Activated T-helper 17 cell treated with anti-CD3 and anti-CD28 coated beads, Interleukin-2, amount 50 U/mL, for 72 hours (primary cell): ENCODE measurements at regions not wholly inside any gene's neighbourhood (a gene's known extent, or its start where the extent isn't known, plus 50 kb on each side); places are given as distances from the start of the nearest gene placed in this dataset.

ENCODE experiments used
- ATAC-seq: fragments of 150-1000 bp; cut with Tn5 transposase; replicated peaks from 2 replicates; pipeline ENCODE4 v1.10.0; 2021; ENCODE audit warnings: mild to moderate bottlenecking, moderate library complexity
- H3K27ac Mint-ChIP-seq: one replicate; pipeline ENCODE4 v1.8.0; 2022; ENCODE audit warnings: mixed read lengths
- H3K27me3 Mint-ChIP-seq: one replicate; pipeline ENCODE4 v1.8.0; 2022; ENCODE audit warnings: mixed read lengths
- H3K36me3 Mint-ChIP-seq: one replicate; pipeline ENCODE4 v1.8.0; 2022; ENCODE audit warnings: low read depth, mild to moderate bottlenecking, mixed read lengths
- H3K4me1 Mint-ChIP-seq: one replicate; pipeline ENCODE4 v1.8.0; 2022; ENCODE audit warnings: mixed read lengths
- H3K4me3 Mint-ChIP-seq: one replicate; pipeline ENCODE4 v1.8.0; 2022; ENCODE audit warnings: mild to moderate bottlenecking, mixed read lengths
- H3K9me3 Mint-ChIP-seq: one replicate; pipeline ENCODE4 v1.8.0; 2022; ENCODE audit warnings: mixed read lengths

GRCh38 chr1:217211486-217211885 lies 419.4 kb downstream of the GPATCH2 start:
- Mint-ChIP-seq H3K4me3 (no peak overlapping the region), H3K27me3 (no peaks in the 10 kb centered on the region), H3K9me3 (peaks cover 5% of the 10 kb centered on the region), H3K4me1 (no peaks in the 10 kb centered on the region), H3K27ac (no peak overlapping the region), H3K36me3 (no peaks in the 10 kb centered on the region)
- no peak for ATAC-seq

- no peaks in the 10 kb centered on the region for H3K27me3 Mint-ChIP-seq
- H3K9me3 Mint-ChIP-seq: peaks cover 8% of the 10 kb centered on the region
- H3K27ac Mint-ChIP-seq: no peak overlapping the region
- H3K4me1 Mint-ChIP-seq: no peaks in the 10 kb centered on the region
- H3K36me3 Mint-ChIP-seq: no peaks in the 10 kb centered on the region
- no peak overlapping the region for H3K4me3 Mint-ChIP-seq
- no peak for ATAC-seq
These were observed 425.3 kb downstream of the GPATCH2 start for GRCh38 chr1:217205578-217205977.

- Mint-ChIP-seq H3K27ac (no peak overlapping the region), H3K36me3 (no peaks in the 10 kb centered on the region), H3K9me3 (no peaks in the 10 kb centered on the region), H3K4me1 (no peaks in the 10 kb centered on the region), H3K4me3 (no peak overlapping the region), H3K27me3 (no peaks in the 10 kb centered on the region)
- ATAC-seq: no peak
These were observed 434.3 kb downstream of the GPATCH2 start for GRCh38 chr1:217196616-217197015.

GRCh38 chr1:217193151-217193550 lies 437.7 kb downstream of the GPATCH2 start:
- Mint-ChIP-seq H3K4me1 (no peaks in the 10 kb centered on the region), H3K36me3 (no peaks in the 10 kb centered on the region), H3K4me3 (no peak overlapping the region), H3K9me3 (peaks cover 13% of the 10 kb centered on the region), H3K27ac (no peak overlapping the region), H3K27me3 (no peaks in the 10 kb centered on the region)
- no peak for ATAC-seq

GRCh38 chr1:217191441-217191840 lies 439.4 kb downstream of the GPATCH2 start:
- Mint-ChIP-seq H3K4me1 (no peaks in the 10 kb centered on the region), H3K27ac (no peak overlapping the region), H3K4me3 (no peak overlapping the region), H3K36me3 (no peaks in the 10 kb centered on the region), H3K27me3 (no peaks in the 10 kb centered on the region), H3K9me3 (peaks cover 19% of the 10 kb centered on the region)
- no peak for ATAC-seq

GRCh38 chr1:217190359-217190758 lies 440.5 kb downstream of the GPATCH2 start:
- Mint-ChIP-seq H3K4me3 (no peak overlapping the region), H3K36me3 (no peaks in the 10 kb centered on the region), H3K27me3 (no peaks in the 10 kb centered on the region), H3K9me3 (peaks cover 19% of the 10 kb centered on the region), H3K27ac (no peak overlapping the region), H3K4me1 (no peaks in the 10 kb centered on the region)
- ATAC-seq: no peak

GRCh38 chr1:217189362-217189761 lies 441.5 kb downstream of the GPATCH2 start:
- Mint-ChIP-seq H3K9me3 (peaks cover 19% of the 10 kb centered on the region), H3K36me3 (no peaks in the 10 kb centered on the region), H3K4me1 (no peaks in the 10 kb centered on the region), H3K27ac (no peak overlapping the region), H3K27me3 (no peaks in the 10 kb centered on the region), H3K4me3 (no peak overlapping the region)
- ATAC-seq: no peak

- Mint-ChIP-seq H3K9me3 (peaks cover 19% of the 10 kb centered on the region), H3K27me3 (no peaks in the 10 kb centered on the region), H3K4me1 (no peaks in the 10 kb centered on the region), H3K36me3 (no peaks in the 10 kb centered on the region), H3K4me3 (no peak overlapping the region), H3K27ac (no peak overlapping the region)
- no peak for ATAC-seq
These were observed 442.3 kb downstream of the GPATCH2 start for GRCh38 chr1:217188280-217189237.

GRCh38 chr1:217186664-217187063 lies 444.2 kb downstream of the GPATCH2 start:
- Mint-ChIP-seq H3K27me3 (no peaks in the 10 kb centered on the region), H3K4me3 (no peak overlapping the region), H3K36me3 (no peaks in the 10 kb centered on the region), H3K9me3 (peaks cover 24% of the 10 kb centered on the region), H3K27ac (no peak overlapping the region), H3K4me1 (no peaks in the 10 kb centered on the region)
- no peak for ATAC-seq

GRCh38 chr1:217184854-217185253 lies 446.0 kb downstream of the GPATCH2 start:
- no peak overlapping the region for H3K4me3 Mint-ChIP-seq
- no peaks in the 10 kb centered on the region for H3K36me3 Mint-ChIP-seq
- peaks cover 14% of the 10 kb centered on the region for H3K9me3 Mint-ChIP-seq
- no peak for ATAC-seq
- no peak overlapping the region for H3K27ac Mint-ChIP-seq
- H3K4me1 Mint-ChIP-seq: no peaks in the 10 kb centered on the region
- no peaks in the 10 kb centered on the region for H3K27me3 Mint-ChIP-seq

- no peaks in the 10 kb centered on the region for H3K36me3 Mint-ChIP-seq
- no peaks in the 10 kb centered on the region for H3K27me3 Mint-ChIP-seq
- no peaks in the 10 kb centered on the region for H3K4me1 Mint-ChIP-seq
- no peak overlapping the region for H3K4me3 Mint-ChIP-seq
- H3K9me3 Mint-ChIP-seq: peaks cover 16% of the 10 kb centered on the region
- no peak overlapping the region for H3K27ac Mint-ChIP-seq
- no peak for ATAC-seq
These were observed 447.9 kb downstream of the GPATCH2 start for GRCh38 chr1:217182992-217183391.

- Mint-ChIP-seq H3K4me3 (no peak overlapping the region), H3K9me3 (peaks cover 15% of the 10 kb centered on the region), H3K27ac (no peak overlapping the region), H3K4me1 (no peaks in the 10 kb centered on the region), H3K36me3 (no peaks in the 10 kb centered on the region), H3K27me3 (no peaks in the 10 kb centered on the region)
- no peak for ATAC-seq
These were observed 449.1 kb downstream of the GPATCH2 start for GRCh38 chr1:217181756-217182155.

- Mint-ChIP-seq H3K4me3 (no peak overlapping the region), H3K9me3 (peaks cover 15% of the 10 kb centered on the region), H3K4me1 (no peaks in the 10 kb centered on the region), H3K27me3 (no peaks in the 10 kb centered on the region), H3K36me3 (no peaks in the 10 kb centered on the region), H3K27ac (no peak overlapping the region)
- ATAC-seq: no peak
These were observed 449.6 kb downstream of the GPATCH2 start for GRCh38 chr1:217181176-217181746.

GRCh38 chr1:217180443-217180842 lies 450.4 kb downstream of the GPATCH2 start:
- H3K4me1 Mint-ChIP-seq: no peaks in the 10 kb centered on the region
- peaks cover 15% of the 10 kb centered on the region for H3K9me3 Mint-ChIP-seq
- H3K4me3 Mint-ChIP-seq: no peak overlapping the region
- H3K36me3 Mint-ChIP-seq: no peaks in the 10 kb centered on the region
- no peaks in the 10 kb centered on the region for H3K27me3 Mint-ChIP-seq
- no peak overlapping the region for H3K27ac Mint-ChIP-seq
- no peak for ATAC-seq

- H3K9me3 Mint-ChIP-seq: peaks cover 3% of the 10 kb centered on the region
- H3K4me3 Mint-ChIP-seq: no peak overlapping the region
- no peak for ATAC-seq
- no peaks in the 10 kb centered on the region for H3K36me3 Mint-ChIP-seq
- H3K27me3 Mint-ChIP-seq: no peaks in the 10 kb centered on the region
- H3K27ac Mint-ChIP-seq: no peak overlapping the region
- no peaks in the 10 kb centered on the region for H3K4me1 Mint-ChIP-seq
These were observed 441.2 kb upstream of the ESRRG start for GRCh38 chr1:217164403-217164802.
